Umbilical cord (tissue), 1 donor: ENCODE measurements at regions not wholly inside any gene's neighbourhood (a gene's known extent, or its start where the extent isn't known, plus 50 kb on each side); places are given as distances from the start of the nearest gene placed in this dataset.
A peak's percentile ranks its signal among the peaks of the same experiment; 100 is the strongest.

Source experiments
- DNase-seq: peaks from one replicate; pipeline ENCODE4 v3.0.0-alpha.2; 2015; ENCODE audit warnings: low spot score

DNA sequence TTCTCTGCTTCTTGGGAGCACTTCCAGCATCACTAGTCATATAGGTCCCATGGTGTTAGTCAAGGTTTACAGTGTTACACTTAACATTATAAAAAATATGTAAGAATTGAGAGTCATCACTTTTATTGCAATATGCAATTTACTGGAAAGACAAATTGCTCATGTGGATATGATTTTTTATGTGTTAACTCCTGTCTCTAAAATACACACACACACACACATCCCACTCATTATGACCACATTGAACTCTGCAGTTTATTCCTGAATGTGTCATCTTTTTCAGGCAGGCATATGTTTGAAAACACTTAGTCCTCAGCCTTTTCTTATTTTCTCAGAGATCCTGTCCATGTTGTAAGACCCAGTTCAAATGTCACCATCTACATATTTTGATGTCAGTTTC is 148.5 kb upstream of the MRPS30 start:
- DNase-seq = no peak

DNA sequence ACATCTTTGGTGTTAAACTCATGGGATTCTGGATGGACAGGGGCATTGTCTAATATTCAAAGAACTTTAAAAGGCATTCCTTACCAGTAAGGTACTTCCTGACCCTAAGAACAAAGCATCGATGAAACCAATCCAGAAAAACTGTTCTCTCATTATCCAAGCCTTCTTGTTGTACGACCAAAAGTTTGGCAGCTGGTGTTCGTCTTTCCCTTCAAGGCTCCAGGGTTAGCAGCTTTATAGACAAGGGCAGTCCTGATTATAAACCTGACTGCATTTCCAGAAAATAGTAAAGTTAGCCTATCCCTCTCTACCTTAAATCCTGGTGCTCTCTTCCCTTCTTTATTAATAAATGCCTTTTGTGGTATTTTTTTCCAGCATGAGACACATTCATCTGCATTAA is 149.4 kb upstream of the MRPS30 start:
- no peak for DNase-seq

DNA sequence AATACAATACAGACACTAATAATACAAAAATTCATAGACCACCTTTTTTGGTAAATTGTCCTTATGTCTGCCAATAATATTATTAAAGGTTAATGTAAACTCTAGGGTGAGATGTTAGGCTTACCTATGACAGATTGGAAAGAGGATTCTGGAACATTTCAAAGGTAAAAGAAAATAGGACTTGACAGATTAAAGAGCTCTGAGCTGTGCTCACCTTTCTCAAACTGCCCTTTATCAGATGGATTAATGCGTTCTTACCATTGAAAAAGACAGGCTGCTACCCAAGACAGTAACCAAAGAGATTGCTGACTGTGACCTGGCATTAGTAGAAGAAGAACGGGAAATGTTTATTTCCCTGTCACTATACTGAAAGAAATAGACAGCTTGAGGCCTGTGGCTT is 156.1 kb upstream of the MRPS30 start:
- no peak for DNase-seq

DNA sequence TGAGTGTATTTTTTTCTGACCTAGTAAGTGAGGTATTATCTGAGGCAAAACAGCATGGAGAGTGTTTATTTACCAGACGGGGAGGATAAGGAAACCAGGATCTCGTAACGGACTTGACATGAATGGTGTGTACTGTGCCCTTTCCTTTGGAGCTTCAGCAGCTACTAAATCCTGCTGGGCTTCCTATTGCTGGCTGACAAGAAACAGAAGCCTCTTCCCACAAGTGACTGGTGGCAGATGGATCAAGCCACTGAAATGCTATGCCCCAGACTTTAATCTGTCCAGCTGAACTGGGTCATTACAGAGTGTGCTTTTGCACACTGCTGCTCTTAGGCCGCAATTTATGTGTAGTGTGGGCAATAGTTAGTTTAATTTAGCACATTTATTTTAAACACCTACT is 162.7 kb upstream of the MRPS30 start:
- DNase-seq = peak; percentile 68

DNA sequence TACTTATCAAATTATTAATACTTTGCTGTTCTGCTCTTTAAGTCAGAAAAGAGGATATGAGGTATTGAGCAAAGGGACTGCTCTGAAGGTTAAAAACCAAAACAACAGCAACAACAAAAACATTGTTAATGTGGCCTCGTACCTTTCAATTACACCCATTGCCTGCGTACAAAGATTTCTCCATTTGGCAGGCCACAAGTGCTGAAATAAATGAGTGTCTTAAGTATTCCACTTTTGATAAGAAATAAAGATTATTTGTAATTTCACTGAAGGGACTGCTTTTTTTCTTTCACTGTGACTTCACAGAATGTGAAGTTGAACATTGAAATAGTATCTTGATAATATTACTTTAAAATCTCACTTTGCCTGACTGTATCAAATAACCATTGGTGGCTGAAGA is 163.2 kb upstream of the MRPS30 start:
- no peak for DNase-seq

DNA sequence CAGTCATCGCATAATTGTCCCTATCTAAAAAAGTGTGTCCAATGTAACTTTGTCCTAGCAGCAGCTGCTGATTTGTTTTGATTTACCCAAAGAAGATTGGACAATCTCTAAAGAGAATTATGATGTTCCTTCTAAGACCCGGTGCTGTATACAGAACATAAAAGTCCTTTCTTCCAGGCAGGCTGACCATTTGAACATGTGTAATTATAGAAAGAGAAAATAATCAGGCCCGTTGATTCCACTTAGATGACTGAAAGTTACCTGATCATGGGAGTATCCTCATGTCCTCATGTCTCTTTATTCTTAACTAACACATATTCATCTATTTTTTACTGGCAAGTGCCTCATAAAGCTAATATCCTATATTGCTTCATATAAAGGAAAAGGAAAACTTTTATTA is 164.1 kb upstream of the MRPS30 start:
- no peak for DNase-seq

DNA sequence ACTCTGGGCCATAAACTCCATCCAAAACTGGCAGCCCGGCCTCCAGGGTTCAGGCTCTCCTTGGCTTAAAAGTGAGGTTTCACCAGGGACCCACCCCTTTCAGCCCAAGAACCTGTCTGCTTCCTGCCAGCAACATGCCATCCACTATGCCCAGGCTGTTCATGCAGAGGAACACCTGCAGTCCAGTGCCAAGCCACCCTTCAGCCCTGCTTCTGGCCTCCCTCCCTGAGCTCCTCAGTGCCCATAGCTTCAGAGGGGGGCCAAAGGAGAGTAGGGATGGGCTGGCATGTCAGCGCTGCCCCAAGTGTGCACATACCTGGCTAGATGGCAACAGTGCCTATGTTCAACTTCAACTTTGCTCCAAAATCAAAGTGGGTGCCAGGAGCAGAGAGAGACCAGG is 166.9 kb upstream of the MRPS30 start:
- no peak for DNase-seq

DNA sequence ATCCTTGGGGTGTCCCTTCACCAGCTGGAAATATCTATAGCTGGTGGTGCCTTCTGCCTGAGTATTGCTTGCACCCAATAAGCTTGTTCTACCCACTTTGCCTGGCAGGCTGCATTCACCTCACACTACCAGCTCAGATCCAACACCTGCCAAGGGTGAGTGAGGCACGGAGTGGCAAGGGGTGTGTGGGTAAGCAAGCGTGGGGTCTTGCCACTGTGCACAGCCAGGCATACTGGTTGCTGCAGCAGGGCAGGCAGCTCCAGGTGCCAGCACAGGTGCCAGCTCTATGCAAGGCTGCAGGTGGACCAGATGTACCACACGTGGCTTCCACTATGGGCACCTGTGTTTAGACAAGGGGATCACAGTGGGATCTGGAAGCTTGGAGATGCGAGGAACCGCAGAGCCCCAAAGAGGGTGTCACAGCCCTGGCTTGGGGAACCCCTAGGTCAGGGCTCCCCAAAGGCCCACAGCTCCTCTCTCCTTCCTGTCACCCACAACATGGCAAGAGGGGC is 167.7 kb upstream of the MRPS30 start:
- no peak for DNase-seq

DNA sequence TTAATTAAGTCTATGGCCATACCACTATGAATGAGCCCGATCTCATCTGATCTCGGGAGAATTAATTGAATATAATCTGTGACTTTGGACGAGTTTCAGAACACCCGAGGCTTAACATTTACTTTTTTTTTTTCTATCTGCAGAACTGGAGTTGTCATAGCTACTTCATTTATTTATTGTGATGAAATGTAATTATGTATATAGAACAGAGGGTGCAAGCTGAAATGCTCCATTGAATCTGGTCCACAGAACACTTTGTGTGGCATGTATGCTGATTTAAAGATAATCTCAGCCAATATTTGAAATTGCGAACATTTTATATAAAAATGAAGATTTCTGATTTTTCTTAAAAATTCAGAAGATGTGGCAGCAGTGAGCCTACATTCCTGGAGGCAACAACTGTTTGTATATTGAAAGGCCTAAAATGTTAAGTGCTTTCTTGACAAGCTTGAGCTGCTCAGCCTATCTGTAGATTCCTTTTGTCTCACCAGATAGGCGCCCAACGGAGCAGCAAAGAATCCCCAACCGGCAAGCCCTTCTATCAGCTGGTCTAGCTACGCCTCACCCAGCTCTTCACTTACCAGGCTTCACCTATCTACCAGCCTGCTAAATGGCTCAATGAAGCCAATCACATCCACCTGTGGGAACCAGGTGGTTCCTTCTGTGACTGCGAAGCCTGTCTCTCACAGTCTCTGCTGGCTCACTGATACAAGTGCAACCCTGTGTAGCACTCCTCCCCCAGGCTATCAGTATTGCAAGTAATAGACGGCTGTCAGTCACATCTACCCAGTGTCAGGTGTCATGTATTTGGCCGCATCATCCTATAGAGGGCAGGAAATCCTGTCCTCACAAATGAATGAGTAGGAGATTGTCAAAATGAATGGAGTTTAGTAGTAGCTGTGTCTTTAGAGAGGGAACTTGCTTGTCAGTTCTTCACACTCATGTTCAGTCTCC is 170.6 kb upstream of the MRPS30 start:
- DNase-seq = no peak

DNA sequence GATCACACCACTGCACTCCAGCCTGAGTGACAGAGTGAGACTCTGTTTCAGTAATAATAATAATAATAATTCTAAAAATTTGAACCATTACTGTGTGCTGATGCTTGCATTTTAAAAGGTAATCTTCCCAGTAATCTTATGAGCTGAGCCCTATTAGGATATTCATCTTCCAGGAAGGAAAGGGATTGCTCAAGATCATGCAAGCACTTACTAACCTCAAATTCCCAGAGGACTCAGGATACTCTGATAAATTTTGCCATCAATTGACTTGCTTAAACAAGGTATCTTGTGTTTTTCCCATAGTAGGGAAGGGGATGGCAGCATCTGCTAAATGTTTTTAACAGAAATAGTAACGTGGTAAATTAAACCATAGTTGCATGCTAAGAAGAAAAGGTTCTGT is 176.4 kb upstream of the MRPS30 start:
- no peak for DNase-seq

DNA sequence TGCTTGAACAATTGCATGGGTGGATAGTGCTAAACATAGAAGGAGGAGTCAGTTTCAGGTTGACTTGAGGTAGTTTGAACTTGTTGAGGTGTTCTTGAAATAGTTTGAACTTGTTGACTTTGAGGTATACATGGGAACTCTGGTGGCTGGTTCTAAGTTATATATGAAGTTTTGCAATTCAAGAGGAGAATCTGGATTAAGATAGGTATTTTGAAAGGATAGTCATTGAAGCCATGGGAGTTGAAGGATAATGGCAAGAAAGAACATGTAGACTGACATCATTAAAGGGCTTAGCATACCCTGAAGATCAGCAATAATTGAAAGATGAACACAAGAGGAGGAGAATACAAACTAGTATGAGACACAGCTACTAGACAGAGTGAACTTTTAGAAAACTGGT is 181.9 kb upstream of the MRPS30 start:
- DNase-seq = no peak

DNA sequence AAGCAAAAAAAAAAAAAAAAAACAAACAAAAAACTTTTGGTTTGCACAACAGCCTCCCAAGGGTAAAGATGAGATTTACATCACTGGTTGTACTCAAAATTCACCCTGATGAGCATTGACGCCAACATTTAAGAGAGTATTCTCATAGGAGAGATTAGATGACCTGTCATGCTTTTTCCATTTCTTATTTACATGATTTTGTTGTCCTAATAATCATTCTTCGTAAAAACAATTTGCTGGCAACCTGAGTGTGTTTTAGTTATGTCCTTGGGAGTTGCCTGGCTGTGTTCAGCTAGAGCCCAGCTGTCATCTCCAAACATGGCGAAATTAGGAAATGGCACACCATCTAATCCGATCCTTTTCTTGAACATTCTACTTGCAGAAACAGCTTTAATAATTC is 186.4 kb upstream of the MRPS30 start:
- no peak for DNase-seq

DNA sequence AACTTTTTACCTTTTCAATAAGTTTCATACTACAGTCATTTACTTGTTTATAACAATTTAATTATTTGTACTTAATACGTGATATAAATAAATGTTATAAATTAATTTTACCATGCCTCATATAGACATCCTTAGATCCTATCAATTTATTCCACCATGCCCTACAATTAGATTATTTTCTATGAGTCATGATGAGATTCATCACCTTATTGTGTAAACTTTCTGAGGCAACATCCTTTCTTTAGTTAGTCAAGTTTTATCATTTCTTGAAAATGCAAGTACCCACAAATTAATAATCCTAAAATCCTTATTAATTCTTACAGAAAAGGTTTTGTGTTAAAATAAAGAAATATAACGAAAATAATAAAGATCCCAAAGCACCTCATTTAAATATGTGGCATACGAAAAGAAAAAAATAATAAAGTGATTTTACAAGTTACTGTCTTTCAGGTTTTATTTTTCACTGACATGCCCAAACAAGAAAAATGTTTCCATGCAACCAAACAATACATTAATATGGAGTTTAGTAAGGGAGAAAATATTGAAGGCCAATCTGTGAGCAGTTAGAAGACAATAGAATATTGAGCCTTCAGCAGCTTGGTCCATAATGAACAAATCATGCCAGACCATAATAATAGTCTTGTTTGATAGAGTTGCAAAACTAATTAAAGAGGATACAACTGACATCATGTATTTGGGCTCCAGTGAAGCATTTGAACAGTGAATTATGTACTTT is 188.7 kb upstream of the MRPS30 start:
- no peak for DNase-seq

DNA sequence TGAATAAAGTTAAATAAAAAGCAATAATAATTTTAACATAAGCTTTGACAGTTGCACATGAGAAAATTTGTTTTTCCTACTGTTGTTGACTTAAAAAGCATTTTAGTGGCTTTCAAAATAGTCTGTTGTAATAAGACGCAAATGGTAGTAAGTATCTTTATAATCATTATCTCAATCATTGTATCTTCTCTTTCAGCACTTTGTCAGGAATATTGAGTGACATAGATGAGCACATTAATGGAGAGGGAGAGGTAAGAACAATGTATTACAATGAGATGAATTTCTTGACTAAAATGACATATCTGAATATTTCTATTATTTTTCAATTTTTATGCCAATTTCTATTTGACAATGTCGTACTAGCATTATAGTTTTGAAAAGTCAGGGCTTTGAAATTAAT is 193.9 kb upstream of the MRPS30 start:
- DNase-seq = no peak

DNA sequence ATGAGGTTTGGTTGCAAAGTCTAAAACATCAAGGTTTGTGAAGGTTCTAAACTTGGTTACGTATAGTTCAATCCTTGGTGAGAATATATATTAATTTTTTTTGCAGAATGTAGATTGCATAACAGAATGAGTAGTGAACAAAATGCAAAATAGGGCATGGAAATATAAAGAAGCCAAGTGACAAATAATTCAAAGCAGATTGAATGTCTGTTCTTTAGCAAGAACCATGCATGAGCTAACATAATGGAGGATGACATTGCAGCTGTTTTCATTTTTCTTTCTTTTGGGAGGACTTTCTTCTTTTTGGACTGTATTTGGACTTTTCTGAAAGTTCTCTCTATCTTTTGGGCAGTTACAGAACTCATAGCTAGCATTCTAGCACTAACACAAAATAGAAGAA is 194.8 kb upstream of the MRPS30 start:
- no peak for DNase-seq

DNA sequence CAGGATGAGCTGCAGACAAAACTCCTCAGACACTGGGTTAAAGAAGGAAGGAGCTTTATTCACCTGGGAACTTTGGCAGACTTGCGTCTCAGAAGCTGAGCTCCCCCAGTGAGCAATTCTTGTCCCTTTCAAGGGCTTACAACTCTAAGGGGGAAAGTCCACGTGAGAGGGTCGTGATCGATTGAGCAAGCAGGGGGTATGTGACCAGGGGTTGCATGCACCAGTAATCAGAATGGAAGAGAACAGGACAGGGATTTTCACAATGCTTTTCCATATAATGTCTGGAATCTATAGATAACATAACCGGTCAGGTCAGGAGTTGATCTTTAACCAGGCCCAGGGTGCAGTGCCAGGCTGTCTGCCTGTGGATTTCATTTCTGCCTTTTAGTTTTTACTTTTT is 202.8 kb upstream of the MRPS30 start:
- no peak for DNase-seq

DNA sequence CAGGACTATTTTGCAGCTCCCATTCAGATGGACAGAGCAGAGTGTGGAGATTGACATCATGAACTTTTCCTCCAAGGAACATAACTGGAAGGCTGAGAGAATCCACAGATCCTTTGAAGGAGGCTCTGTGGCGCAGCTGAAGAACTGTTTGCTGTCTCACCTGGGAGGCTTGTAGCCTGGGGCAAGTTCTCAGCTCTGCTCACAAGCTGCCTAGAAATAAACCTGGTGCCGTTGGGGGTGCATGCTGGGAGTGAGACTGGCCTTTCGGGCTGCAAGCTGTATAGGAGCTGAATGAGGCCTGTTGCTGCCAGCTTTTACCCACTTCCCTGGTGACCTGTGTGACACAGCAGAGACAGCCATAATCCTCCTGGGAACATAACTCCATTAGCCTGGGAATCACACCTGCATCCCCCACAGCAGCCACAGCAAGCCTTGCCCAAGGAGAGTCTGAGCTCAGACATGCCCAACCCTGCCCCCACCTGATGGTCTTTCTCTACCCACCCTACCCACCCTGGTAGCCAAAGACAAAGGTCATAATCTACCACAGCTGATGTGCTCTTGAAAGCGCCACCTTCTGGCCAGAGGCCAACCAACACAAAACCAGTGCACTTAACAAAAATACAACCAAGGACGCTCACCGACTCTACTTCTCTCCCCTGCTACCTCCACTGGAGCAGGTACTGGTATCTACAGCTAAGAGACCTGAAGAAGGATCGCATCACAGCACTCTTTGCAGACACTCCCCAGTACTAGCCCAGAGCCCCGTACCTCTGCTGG is 205.1 kb upstream of the MRPS30 start:
- DNase-seq = no peak

DNA sequence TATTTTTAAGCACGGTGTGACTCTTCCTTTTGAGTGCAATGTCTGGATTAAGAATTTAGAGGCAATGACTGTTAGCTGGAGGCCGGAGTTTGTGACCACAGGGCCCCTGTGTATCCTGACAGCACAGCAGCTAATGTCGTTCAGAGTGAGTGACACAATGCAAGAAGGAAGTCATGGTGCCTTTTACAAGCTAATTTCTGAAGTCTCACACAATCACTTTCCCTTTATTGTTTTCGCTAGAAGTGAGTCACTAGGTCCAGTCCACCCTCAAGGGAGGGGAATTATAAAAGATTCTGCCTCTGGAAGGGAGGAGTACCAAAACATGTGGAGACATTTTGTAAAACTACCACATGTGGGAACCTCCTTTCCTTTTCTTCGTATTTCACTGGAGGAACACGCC is 185.5 kb upstream of the FGF10 start:
- no peak for DNase-seq

DNA sequence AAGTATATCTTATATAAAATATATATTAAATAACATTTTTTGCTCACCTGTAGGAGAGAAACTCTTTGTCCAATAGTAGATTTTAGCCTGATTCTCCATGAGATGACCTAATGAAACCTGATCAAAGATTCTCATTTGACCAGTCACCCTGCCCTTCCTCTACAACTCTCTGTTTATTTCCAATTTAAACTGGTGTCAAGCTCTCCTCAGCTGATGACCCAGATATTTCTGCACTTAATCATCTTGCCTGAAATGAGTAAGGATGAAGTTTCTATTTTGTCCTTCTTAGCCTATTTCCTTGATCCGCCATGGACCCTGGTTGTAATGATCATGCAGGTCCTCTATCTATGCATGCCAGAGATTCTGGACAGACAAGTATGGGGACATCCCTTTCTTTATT is 179.3 kb upstream of the FGF10 start:
- no peak for DNase-seq

DNA sequence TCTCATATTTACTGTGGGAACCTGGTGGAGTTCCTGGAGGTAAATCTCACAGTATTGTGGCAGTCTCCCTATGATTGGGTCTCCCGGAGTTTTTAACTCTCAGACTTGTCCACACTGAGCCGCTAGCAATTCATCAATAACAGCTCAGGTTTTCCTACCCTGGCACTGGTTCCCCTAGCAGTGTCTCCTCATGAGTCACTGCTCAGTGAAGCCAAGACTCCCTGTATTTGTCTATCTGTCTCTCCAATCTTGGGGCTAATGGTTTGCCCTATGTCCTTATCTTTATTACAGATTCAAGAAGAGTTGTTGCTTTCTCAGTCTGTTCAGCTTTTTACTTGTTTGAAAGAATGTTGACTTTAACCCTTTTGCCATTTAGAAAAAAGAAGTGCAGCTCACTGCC is 176.7 kb upstream of the FGF10 start:
- DNase-seq = no peak

DNA sequence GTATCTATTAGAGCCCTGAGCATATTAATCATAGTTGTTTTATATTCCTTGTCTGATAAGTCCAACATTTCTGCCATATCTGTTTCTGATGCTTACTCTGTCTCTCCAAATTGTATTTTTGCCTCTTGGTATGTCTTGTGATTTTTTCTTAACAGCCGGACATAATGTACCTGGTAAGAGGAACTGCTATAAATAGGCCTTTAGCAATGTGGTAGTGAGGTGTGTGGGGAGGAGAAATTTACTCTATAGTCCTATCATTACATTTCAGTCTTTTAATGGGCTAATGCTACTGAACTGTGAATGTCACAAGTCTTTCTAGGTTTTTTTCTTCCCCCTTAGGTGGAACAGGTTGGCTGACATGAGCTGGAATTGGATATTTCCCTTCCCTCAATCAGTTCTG is 176.1 kb upstream of the FGF10 start:
- no peak for DNase-seq

DNA sequence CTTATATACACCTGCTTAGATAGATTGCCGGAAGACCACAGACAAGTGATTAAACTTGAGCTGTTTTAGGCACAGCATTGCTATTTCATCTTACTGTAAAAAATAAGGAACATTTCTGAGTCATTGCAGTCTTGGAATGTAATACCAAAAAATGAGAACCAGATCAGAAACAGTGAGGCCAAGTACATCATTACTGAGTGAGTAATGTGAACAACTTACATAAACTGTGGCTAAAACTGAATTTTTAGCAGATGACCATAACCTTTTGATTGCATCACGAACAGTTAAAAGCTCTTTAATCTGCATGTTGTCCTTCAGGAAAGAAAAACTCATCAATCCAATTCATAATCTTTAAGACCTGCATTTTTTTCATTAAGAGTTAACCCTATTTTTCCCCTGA is 157.1 kb upstream of the FGF10 start:
- peak; percentile 67 for DNase-seq
